Renal pelvis (tissue), 1 donor: ENCODE measurements at regions not wholly inside any gene's neighbourhood (a gene's known extent, or its start where the extent isn't known, plus 50 kb on each side); places are given as distances from the start of the nearest gene placed in this dataset.

Source experiments
- DNase-seq: peaks from one replicate; pipeline ENCODE4 v3.0.0-alpha.2; 2013

GRCh38 chr16:52874042-52874441 is 178.7 kb downstream of the CHD9NB start:
- DNase-seq, result no peak

GRCh38 chr16:52872731-52873130 is 180.0 kb downstream of the CHD9NB start:
- DNase-seq, result no peak

GRCh38 chr16:52871481-52871880 is 181.2 kb downstream of the CHD9NB start:
- no peak for DNase-seq

- DNase-seq, result no peak
Observed at GRCh38 chr16:52869243-52869642, 183.5 kb downstream of the CHD9NB start.

GRCh38 chr16:52863000-52863399 is 189.7 kb downstream of the CHD9NB start:
- DNase-seq, result no peak

- DNase-seq, result peak; percentile 56
Observed at GRCh38 chr16:52861614-52862022, 191.1 kb downstream of the CHD9NB start.

GRCh38 chr16:52855463-52855862 is 197.2 kb downstream of the CHD9NB start:
- no peak for DNase-seq

- DNase-seq, result no peak
Observed at GRCh38 chr16:52852978-52853377, 199.7 kb downstream of the CHD9NB start.

- DNase-seq, result no peak
Observed at GRCh38 chr16:52851211-52851740, 201.4 kb downstream of the CHD9NB start.

- DNase-seq, result no peak
Observed at GRCh38 chr16:52843381-52843780, 209.3 kb downstream of the CHD9NB start.

- DNase-seq, result no peak
Observed at GRCh38 chr16:52837251-52837650, 215.4 kb downstream of the CHD9NB start.

- no peak for DNase-seq
Observed at GRCh38 chr16:52834736-52835465, 217.8 kb downstream of the CHD9NB start.

- DNase-seq, result no peak
Observed at GRCh38 chr16:52832771-52833170, 219.9 kb downstream of the CHD9NB start.

GRCh38 chr16:52827456-52827855 is 225.2 kb downstream of the CHD9NB start:
- no peak for DNase-seq

GRCh38 chr16:52825892-52826291 is 226.8 kb downstream of the CHD9NB start:
- no peak for DNase-seq

- no peak for DNase-seq
Observed at GRCh38 chr16:52819808-52820207, 232.9 kb downstream of the CHD9NB start.

- DNase-seq, result no peak
Observed at GRCh38 chr16:52819405-52819804, 233.3 kb downstream of the CHD9NB start.

- DNase-seq, result no peak
Observed at GRCh38 chr16:52817696-52818095, 235.0 kb downstream of the CHD9NB start.

- DNase-seq, result no peak
Observed at GRCh38 chr16:52816993-52817392, 235.7 kb downstream of the CHD9NB start.

GRCh38 chr16:52812678-52813556 is 239.8 kb downstream of the CHD9NB start:
- DNase-seq, result no peak

GRCh38 chr16:52805559-52806168 is 247.0 kb downstream of the CHD9NB start:
- no peak for DNase-seq

GRCh38 chr16:52800432-52800831 is 252.3 kb downstream of the CHD9NB start:
- no peak for DNase-seq

GRCh38 chr16:52799149-52799548 is 252.2 kb upstream of the TOX3 start:
- no peak for DNase-seq
